ENCODE measurements at regions not wholly inside any gene's neighbourhood (a gene's known extent, or its start where the extent isn't known, plus 50 kb on each side); places are given as distances from the start of the nearest gene placed in this dataset.

- TF ChIP-seq CTCF (conservative IDR thresholded peaks at IDR 0.05; ENCODE audit: low read depth, low read length) (no peak), EZH2 (IDR thresholded peaks at IDR 0.05; ENCODE audit: low read length, unreplicated experiment) (no peak)
Observed at GRCh38 chr22:19629331-19629719, 85.0 kb upstream of the SEPTIN5 start.
